Omental fat pad (tissue), 3 donors: ENCODE measurements at regions not wholly inside any gene's neighbourhood (a gene's known extent, or its start where the extent isn't known, plus 50 kb on each side); places are given as distances from the start of the nearest gene placed in this dataset.
"Not testable (repeated sequence)": the region's sequence is repeated elsewhere in the genome, so short reads cannot be mapped to it uniquely, and the experiment has no call there.

Experiments used
- ATAC-seq: fragments of 150-250 bp; one replicate; pipeline ENCODE4 v1.9.1; 2016; ENCODE audit warnings: mild to moderate bottlenecking, moderate library complexity; ENCODE audit not compliant: low FRiP score
- DNase-seq: peaks from one replicate; pipeline ENCODE4 v3.0.0-alpha.2; 2019; ENCODE audit warnings: low spot score
- TF ChIP-seq, protein P1 (sequence below), 3 donors: fragments of 450-650 bp; IDR thresholded peaks; one replicate each; pipeline ENCODE4 v1.5.1; 2016 to 2017; ENCODE audit warnings: antibody characterized with exemption in 3 of 3, mild to moderate bottlenecking in 3 of 3, moderate library complexity in 2 of 3

DNA sequence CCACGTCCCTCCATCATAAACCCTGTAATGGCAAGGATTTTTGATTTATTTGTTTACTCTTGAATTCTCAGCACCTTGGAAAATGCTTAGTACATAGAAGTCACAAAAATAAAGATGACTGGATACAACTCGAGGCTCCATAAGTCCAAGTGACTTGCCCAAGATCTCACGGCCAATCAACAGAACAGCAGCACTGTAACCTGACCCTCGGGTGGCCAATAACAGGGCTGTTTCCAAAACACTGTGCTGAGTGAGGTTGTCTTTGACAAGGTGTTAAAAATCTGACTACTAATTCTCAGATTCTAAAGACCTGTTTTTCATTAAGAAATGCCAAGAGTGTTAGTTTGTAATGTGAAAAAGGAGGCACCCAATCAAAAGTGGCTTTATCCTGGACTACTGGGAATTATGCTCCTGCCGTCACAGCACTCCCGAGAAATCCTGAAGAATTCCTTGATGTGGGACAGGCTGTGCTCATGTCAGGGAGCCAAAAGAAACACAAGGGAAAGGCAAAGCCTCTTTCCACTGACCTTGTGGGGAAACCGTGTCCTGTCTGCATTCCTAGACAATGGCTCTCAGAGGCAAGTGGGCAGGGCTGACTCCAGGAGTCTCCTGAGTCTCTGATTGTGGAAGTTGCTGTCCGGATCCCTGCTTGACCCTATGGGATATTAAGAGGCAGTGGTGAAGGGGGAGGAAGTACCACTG lies 204.7 kb upstream of the PELI2 start:
- TF ChIP-seq, protein P1, sequence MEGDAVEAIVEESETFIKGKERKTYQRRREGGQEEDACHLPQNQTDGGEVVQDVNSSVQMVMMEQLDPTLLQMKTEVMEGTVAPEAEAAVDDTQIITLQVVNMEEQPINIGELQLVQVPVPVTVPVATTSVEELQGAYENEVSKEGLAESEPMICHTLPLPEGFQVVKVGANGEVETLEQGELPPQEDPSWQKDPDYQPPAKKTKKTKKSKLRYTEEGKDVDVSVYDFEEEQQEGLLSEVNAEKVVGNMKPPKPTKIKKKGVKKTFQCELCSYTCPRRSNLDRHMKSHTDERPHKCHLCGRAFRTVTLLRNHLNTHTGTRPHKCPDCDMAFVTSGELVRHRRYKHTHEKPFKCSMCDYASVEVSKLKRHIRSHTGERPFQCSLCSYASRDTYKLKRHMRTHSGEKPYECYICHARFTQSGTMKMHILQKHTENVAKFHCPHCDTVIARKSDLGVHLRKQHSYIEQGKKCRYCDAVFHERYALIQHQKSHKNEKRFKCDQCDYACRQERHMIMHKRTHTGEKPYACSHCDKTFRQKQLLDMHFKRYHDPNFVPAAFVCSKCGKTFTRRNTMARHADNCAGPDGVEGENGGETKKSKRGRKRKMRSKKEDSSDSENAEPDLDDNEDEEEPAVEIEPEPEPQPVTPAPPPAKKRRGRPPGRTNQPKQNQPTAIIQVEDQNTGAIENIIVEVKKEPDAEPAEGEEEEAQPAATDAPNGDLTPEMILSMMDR (IDR thresholded peaks at IDR 0.05): no peak
- ATAC-seq (no peak), DNase-seq (no peak)

GRCh38 chr14:55914771-55915170 lies 203.4 kb upstream of the PELI2 start:
- no peak for DNase-seq
- no peak for ATAC-seq
- TF ChIP-seq, protein P1 (IDR thresholded peaks at IDR 0.05): no peak

GRCh38 chr14:55915456-55915855 lies 202.8 kb upstream of the PELI2 start:
- no peak for DNase-seq
- no peak for ATAC-seq

DNA sequence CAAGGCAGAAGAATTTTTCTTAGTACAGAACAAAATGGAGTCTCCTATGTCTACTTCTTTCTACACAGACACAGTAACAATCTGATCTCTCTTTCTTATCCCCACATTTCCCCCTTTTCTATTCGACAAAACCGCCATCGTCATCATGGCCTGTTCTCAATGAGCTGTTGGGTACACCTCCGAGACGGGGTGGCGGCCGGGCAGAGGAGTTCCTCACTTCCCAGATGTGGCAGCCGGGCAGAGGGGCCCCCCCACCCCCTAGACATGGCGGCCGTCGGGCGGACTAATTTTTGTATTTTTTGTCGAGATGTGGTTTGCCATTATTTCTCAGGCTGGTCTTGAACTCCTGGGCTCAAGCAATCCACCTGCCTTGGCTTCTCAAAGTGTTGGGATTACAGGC lies 198.4 kb upstream of the PELI2 start:
- not testable (repeated sequence) for DNase-seq, ATAC-seq

More at GRCh38 chr14:55915456-55915855, 202.8 kb upstream of the PELI2 start:
- TF ChIP-seq, protein P1 (IDR thresholded peaks at IDR 0.05): no peak

GRCh38 chr14:55921511-55921910 lies 196.7 kb upstream of the PELI2 start:
- ATAC-seq (no peak), DNase-seq (no peak)
- TF ChIP-seq, protein P1 (IDR thresholded peaks at IDR 0.05): no peak

DNA sequence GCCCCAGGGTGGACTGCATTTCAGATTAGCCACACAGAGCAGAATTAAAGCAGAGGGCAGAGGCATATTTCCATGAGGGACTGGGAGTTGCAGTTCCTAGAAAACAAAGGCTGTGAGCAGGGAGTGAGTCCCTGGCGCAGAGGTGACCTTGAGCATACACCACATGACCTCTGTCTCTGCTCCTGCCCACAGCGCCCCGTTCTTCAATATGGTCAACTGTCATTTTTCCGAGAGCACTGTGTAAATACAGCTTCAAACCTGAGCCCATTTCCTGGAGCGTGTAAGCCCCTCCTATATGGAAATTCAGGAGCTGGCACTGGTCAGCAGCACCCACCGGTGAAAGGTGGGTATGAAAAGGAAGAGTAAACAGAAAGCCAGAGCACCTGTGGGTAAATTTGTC lies 192.2 kb upstream of the PELI2 start:
- DNase-seq (no peak), ATAC-seq (no peak)
- TF ChIP-seq, protein P1 (IDR thresholded peaks at IDR 0.05): no peak

- ATAC-seq (no peak), DNase-seq (no peak)
- TF ChIP-seq, protein P1 (IDR thresholded peaks at IDR 0.05): no peak
These were observed 191.2 kb upstream of the PELI2 start for GRCh38 chr14:55927028-55927427.
